GM12801 (cell line): ENCODE measurements at regions not wholly inside any gene's neighbourhood (a gene's known extent, or its start where the extent isn't known, plus 50 kb on each side); places are given as distances from the start of the nearest gene placed in this dataset.

Source experiments
- TF ChIP-seq, protein P1 (sequence below): IDR thresholded peaks from one replicate; pipeline ENCODE4 v1.5.1; 2011; ENCODE audit warnings: control low read depth; ENCODE audit not compliant: insufficient read length; ENCODE audit errors: extremely low read depth

DNA sequence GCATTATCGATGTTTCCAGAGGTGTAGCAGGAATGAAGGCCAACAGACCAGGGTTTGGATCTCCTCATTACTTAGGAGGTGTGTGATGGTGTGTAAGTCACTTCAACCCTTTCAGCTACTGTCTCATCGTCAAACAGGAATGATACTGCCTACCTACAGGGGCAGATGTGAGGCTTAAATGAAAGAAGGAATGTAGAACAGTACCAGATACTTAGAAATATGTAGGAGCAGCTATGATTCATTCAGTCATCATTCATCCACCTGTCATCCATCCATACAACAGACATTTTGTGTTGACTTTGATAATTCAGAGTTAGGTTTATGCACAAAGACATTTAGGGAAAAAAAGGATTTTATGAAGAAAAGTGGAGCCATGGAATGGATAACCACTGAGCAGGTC lies 486.9 kb upstream of the DAB1 start:
- TF ChIP-seq, protein P1, sequence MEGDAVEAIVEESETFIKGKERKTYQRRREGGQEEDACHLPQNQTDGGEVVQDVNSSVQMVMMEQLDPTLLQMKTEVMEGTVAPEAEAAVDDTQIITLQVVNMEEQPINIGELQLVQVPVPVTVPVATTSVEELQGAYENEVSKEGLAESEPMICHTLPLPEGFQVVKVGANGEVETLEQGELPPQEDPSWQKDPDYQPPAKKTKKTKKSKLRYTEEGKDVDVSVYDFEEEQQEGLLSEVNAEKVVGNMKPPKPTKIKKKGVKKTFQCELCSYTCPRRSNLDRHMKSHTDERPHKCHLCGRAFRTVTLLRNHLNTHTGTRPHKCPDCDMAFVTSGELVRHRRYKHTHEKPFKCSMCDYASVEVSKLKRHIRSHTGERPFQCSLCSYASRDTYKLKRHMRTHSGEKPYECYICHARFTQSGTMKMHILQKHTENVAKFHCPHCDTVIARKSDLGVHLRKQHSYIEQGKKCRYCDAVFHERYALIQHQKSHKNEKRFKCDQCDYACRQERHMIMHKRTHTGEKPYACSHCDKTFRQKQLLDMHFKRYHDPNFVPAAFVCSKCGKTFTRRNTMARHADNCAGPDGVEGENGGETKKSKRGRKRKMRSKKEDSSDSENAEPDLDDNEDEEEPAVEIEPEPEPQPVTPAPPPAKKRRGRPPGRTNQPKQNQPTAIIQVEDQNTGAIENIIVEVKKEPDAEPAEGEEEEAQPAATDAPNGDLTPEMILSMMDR, result no peak

DNA sequence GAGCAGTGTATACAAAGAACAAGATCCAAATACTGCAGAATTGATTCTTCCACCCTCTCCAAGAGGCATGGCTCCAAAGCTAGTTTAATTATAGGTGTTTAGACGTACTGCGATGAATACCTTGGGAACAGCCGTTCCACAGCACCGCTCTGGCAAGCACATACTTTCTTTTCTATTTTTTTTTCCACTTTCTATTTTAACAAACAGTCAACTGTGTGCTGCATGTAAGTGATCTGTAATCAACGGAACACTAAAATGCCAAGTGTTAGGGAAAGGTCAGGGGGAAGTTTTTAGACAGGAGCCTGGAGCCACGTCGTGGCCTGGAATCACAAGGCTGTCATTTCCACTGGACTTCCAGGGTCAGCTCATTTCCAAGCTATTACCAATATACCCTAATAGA lies 486.4 kb upstream of the DAB1 start:
- TF ChIP-seq, protein P1, result no peak

DNA sequence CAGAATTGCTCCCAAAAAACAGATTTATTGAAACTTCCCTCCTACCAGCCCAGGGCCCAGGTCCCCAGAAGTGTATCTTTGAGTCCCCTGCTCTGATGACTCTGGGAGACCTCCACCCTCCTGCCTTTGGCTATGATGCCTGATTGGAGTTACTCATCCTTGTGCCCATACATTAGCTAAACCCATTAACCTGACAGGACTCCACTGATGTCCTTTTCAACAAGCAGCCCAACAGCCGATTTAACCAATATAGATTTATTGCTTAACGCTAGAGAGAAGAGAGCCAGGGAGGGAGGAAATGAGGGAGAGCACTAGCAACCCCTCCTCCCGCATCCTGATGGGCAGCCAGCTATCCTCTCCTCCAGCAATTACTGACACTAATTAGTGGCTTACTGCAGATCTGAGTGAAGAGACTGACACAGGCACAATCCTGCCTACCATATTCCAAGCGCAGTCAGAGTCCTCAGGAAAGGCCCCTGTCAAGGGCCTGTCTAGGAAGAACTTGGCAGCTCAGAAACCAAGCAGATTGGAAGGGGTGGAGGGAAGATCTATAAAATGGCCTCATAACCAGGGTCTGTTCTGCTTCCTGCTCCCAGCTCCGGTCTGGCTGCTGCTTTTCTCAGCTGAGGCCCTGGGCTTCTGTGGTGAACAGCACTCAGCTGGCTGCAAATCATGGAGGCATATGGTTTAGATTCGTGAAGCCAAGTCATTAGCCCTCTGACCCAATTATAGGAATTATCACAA lies 484.5 kb upstream of the DAB1 start:
- TF ChIP-seq, protein P1, result no peak

DNA sequence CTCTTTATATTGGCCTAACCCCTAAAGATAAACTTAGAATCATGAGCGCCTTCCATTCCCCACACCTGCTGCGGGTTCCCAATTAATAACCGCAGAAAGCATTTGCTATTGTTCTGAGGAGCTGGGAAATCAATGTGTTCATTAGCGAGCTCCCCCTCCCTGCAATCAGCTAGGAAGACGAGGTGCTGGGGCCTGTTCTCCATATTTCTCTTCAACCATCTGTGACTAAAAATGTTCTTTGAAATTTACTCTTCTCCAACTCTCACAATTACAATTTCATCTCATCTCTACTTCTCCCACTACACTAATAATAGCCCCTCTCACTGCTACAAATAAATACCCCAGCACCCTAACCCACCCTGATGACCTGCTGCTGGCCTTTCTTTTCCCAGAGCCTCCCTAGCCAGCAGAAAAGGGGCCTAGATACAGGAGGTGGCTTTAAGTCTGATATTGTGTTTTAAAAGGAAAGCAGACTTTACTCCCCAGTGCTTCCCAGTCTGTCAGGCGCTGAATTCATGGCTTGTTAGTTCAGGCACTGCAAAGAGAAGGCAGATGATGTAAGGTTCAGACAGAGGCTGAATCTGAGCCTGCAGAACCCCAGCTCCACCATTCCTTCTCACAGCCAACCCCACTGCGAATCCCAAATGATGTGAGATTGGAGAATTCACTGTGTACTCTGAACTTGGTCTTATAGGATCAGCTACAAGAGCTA lies 477.5 kb upstream of the DAB1 start:
- TF ChIP-seq, protein P1, result no peak

DNA sequence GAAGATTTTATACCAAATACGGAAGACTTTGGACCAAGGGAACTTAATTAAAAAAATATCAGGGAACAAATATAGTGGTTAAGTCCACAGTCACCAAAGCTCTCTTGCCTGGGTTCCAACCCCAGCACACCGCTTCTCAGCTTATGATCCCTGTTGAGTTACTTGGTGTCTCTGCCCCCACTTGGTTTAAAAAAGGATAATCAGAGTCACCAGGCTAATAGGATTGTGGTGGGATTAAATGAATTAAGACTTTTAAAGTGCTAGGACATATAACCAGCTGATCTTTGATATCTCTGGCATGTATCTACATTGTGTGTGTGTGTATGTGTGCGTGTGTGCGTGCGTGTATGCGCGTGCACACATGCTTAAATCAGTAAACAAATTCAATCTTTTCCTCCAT lies 474.7 kb upstream of the DAB1 start:
- TF ChIP-seq, protein P1, result no peak

DNA sequence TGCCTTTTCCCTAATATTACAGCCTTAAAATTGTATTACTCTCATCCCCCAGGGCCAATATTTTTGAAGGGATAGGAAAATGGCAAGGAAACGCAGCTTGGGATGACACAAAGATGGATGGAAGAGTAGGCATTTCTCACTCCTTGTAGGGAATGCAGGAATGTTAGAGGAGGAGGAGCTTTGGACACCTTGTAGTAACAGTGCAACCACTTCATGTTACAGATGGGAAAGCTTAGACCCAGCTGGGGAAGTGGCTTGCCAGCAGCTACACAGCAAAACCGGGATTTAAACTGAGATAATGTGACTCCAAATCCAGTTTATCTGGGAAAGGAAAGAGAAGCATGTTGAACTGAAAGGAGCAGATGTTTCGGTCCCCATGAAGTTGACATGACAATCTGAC lies 473.7 kb upstream of the DAB1 start:
- TF ChIP-seq, protein P1, result no peak

DNA sequence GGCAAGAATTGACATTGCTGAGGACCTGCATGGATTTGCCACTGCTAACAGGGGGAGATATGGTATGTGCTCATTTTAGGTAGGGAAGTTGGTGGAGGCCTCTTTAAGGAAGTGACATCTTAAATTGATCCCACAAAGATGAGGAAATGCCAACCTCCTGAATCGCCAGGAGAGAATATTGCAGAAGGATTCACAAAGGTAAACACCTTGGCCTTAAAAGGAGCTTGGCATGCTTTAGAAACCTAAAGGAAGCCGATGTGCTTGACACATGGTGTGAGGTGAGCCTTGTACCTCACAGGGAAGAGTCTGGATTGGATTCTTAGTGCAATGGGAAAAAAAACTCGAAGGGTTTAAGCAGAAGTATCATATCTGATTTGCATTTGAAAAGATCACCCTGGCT lies 470.5 kb upstream of the DAB1 start:
- TF ChIP-seq, protein P1, result no peak
